SK-N-SH (cell line): ENCODE measurements at regions not wholly inside any gene's neighbourhood (a gene's known extent, or its start where the extent isn't known, plus 50 kb on each side); places are given as distances from the start of the nearest gene placed in this dataset.

Source experiments
- CTCF ChIA-PET: fragments of 300-600, 350-600 bp; formaldehyde crosslinking; extraction: SDS; loops from one replicate; lab custom pipeline; 2021; lab: Yijun Ruan, JAX
- POLR2A ChIA-PET: fragments of 350-600 bp; sonication (Branson Sonifier 250); formaldehyde crosslinking; extraction: SDS; loops from one replicate; lab custom pipeline; 2020; ENCODE audit warnings: antibody characterized with exemption, inconsistent platforms; lab: Yijun Ruan, JAX
- DNase-seq: peaks from one replicate; pipeline ENCODE4 v3.0.0; 2012
- H2AFZ ChIP-seq: fragments of 200-600 bp; sonication (generic); 2 replicates; pipeline ENCODE4 v1.8.1; 2016; ENCODE audit warnings: antibody characterized with exemption, mild to moderate bottlenecking, low read depth
- H3F3A ChIP-seq: fragments of 200-600 bp; sonication (generic); replicated peaks from 2 replicates; pipeline ENCODE3; 2016; ENCODE audit warnings: antibody characterized with exemption, mild to moderate bottlenecking; ENCODE audit not compliant: insufficient read depth
- H3K27ac ChIP-seq, 2 experiments: fragments of 200-500 bp in 1 of 2; fragments of 200-600 bp in 1 of 2; sonication (Bioruptor generic) in 1 of 2; sonication (generic), shearing (Covaris generic) in 1 of 2; 2 replicates each; pipeline versions ENCODE4 v1.5.1 to v1.6.1; 2014 to 2016; ENCODE audit warnings: low read depth in 2 of 2, inconsistent platforms in 1 of 2, low read length in 1 of 2, mild to moderate bottlenecking in 1 of 2, mixed read lengths in 1 of 2
- H3K27me3 ChIP-seq: fragments of 200-600 bp; sonication (generic), shearing (Covaris generic); 2 replicates; pipeline ENCODE4 v1.6.1; 2016; ENCODE audit warnings: mixed run types; ENCODE audit not compliant: insufficient read depth
- H3K36me3 ChIP-seq, 2 experiments: fragments of 200-500 bp in 1 of 2; fragments of 200-600 bp in 1 of 2; sonication (Bioruptor generic) in 1 of 2; sonication (generic) in 1 of 2; replicated peaks in 1 of 2; 2 replicates each; pipeline versions ENCODE3 to v1.5.1; 2014 to 2016; ENCODE audit warnings: low read length in 1 of 2, mild to moderate bottlenecking in 1 of 2; ENCODE audit not compliant: insufficient read depth in 2 of 2, control insufficient read depth in 1 of 2
- H3K4me1 ChIP-seq, 2 experiments: fragments of 200-500 bp in 1 of 2; fragments of 200-600 bp in 1 of 2; sonication (Bioruptor generic) in 1 of 2; sonication (generic), shearing (Covaris generic) in 1 of 2; 2 replicates each; pipeline versions ENCODE4 v1.5.1 to v1.6.1; 2014 to 2016; ENCODE audit warnings: low read depth in 1 of 2, low read length in 1 of 2, mixed run types in 1 of 2; ENCODE audit not compliant: insufficient read depth in 2 of 2, control insufficient read depth in 1 of 2
- H3K4me2 ChIP-seq: fragments of 200-600 bp; sonication (generic), shearing (Covaris generic); 2 replicates; pipeline ENCODE4 v1.6.1; 2017; ENCODE audit warnings: mixed run types
- H3K4me3 ChIP-seq, 2 experiments: fragments of 200-500 bp in 1 of 2; fragments of 200-600 bp in 1 of 2; sonication (Bioruptor generic) in 1 of 2; sonication (generic), shearing (Covaris generic) in 1 of 2; 2 replicates each; pipeline versions ENCODE4 v1.5.1 to v1.8.1; 2014 to 2016; ENCODE audit warnings: low read depth in 2 of 2, inconsistent platforms in 1 of 2, low read length in 1 of 2, mild to moderate bottlenecking in 1 of 2, mixed read lengths in 1 of 2, moderate library complexity in 1 of 2
- H3K79me2 ChIP-seq: fragments of 200-600 bp; sonication (generic); 2 replicates; pipeline ENCODE4 v1.8.1; 2017; ENCODE audit warnings: mild to moderate bottlenecking; ENCODE audit not compliant: insufficient read depth
- H3K9ac ChIP-seq: fragments of 200-600 bp; sonication (generic); 2 replicates; pipeline ENCODE4 v1.6.1; 2017; ENCODE audit warnings: mixed run types
- H3K9me2 ChIP-seq: fragments of 200-600 bp; sonication (generic); 2 replicates; pipeline ENCODE4 v1.6.1; 2017; ENCODE audit warnings: mixed run types
- H3K9me3 ChIP-seq: fragments of 200-600 bp; sonication (generic); 2 replicates; pipeline ENCODE4 v1.6.1; 2017; ENCODE audit warnings: mixed run types, mild to moderate bottlenecking, moderate library complexity
- H4K20me1 ChIP-seq: fragments of 200-600 bp; sonication (generic); 2 replicates; pipeline ENCODE4 v1.6.1; 2017; ENCODE audit warnings: mild to moderate bottlenecking, mixed run types; ENCODE audit not compliant: insufficient read depth
- CHD2 ChIP-seq: fragments of 150-350 bp; IDR thresholded peaks from 2 replicates; pipeline ENCODE4 v1.6.1; 2018; ENCODE audit warnings: low read length; ENCODE audit not compliant: partially characterized antibody
- ELF1 ChIP-seq: IDR thresholded peaks from 2 replicates; pipeline ENCODE4 v1.4.0; 2012
- EP300 ChIP-seq, 2 experiments: IDR thresholded peaks; 2 replicates each; pipeline versions ENCODE4 v1.4.0 to v1.6.1; 2012; ENCODE audit warnings: borderline replicate concordance in 1 of 2, low read depth in 1 of 2, low read length in 1 of 2
- GABPA ChIP-seq: IDR thresholded peaks from 2 replicates; pipeline ENCODE4 v1.4.0; 2012; ENCODE audit warnings: low read depth, mild to moderate bottlenecking
- GATA2 ChIP-seq: sonication (generic); formaldehyde crosslinking; IDR thresholded peaks from 2 replicates; pipeline ENCODE4 v1.5.0; 2020; ENCODE audit warnings: mild to moderate bottlenecking, missing genetic modification reagents
- MEF2A ChIP-seq: IDR thresholded peaks from 2 replicates; pipeline ENCODE4 v1.4.0; 2012; ENCODE audit warnings: low read depth, borderline replicate concordance
- NFIC ChIP-seq: IDR thresholded peaks from 2 replicates; pipeline ENCODE4 v1.4.0; 2012; ENCODE audit warnings: borderline replicate concordance
- NRF1 ChIP-seq: IDR thresholded peaks from 2 replicates; pipeline ENCODE4 v1.6.1; 2012; ENCODE audit warnings: low read depth, mild to moderate bottlenecking, low read length
- POLR2AphosphoS5 ChIP-seq: IDR thresholded peaks from 2 replicates; pipeline ENCODE4 v1.6.1; 2012; ENCODE audit warnings: low read depth, low read length
- RXRA ChIP-seq: IDR thresholded peaks from 2 replicates; pipeline ENCODE4 v1.4.0; 2012; ENCODE audit warnings: low read depth, mild to moderate bottlenecking, borderline replicate concordance
- SIN3A ChIP-seq: IDR thresholded peaks from 2 replicates; pipeline ENCODE4 v1.6.1; 2012; ENCODE audit warnings: low read depth, mild to moderate bottlenecking, low read length, moderate library complexity, borderline replicate concordance
- TAF1 ChIP-seq: IDR thresholded peaks from 2 replicates; pipeline ENCODE4 v1.6.1; 2012; ENCODE audit warnings: low read depth, mild to moderate bottlenecking, low read length, moderate library complexity, borderline replicate concordance
- TEAD4 ChIP-seq: IDR thresholded peaks from 2 replicates; pipeline ENCODE4 v1.4.0; 2012; ENCODE audit warnings: mild to moderate bottlenecking, borderline replicate concordance; ENCODE audit not compliant: insufficient read depth
- USF2 ChIP-seq: fragments of 150-350 bp; IDR thresholded peaks from 2 replicates; pipeline ENCODE4 v1.6.1; 2017; ENCODE audit warnings: antibody characterized with exemption, low read length, low read depth, borderline replicate concordance
- YY1 ChIP-seq: IDR thresholded peaks from 2 replicates; pipeline ENCODE4 v1.4.0; 2012; ENCODE audit warnings: low read depth, mild to moderate bottlenecking
- WGBS: methylation state at CpG from one replicate; pipeline ENCODE4 v1.1.6; 2017; ENCODE audit warnings: low lambda C conversion rate; 5-methylcytosine and 5-hydroxymethylcytosine counted together
- TF ChIP-seq, protein P1 (sequence below): IDR thresholded peaks from 2 replicates; pipeline ENCODE4 v1.4.0; 2012; ENCODE audit warnings: low read depth

GRCh38 chr14:34036319-34036766 is 85.5 kb upstream of the EGLN3 start:
- no peaks in the 10 kb centered on the region for H3K36me3 ChIP-seq
- H3K4me2 ChIP-seq: no peak overlapping the region
- H3F3A ChIP-seq: no peaks in the 10 kb centered on the region
- WGBS: 79% methylated on average over 2 of the region's 2 CpGs
- ChIA-PET POLR2A (no interaction called here), CTCF (interaction anchor here (1.4 to 1.5 kb wide), 2 partner anchors 23 to 25 kb away, joined by 3 read pairs; no protein-coding TSS in a partner anchor)
- no peak overlapping the region for H3K9ac ChIP-seq
- peaks cover 0 to 11% of the 10 kb centered on the region in 2 experiments; a peak in 1 of 4 replicates for H3K4me1 ChIP-seq
- H3K4me3 ChIP-seq: no peak overlapping the region
- H3K79me2 ChIP-seq: no peaks in the 10 kb centered on the region
- H4K20me1 ChIP-seq: no peaks in the 10 kb centered on the region
- no peaks in the 10 kb centered on the region for H3K9me2 ChIP-seq
- H3K9me3 ChIP-seq: no peaks in the 10 kb centered on the region
- TF ChIP-seq CHD2 (no peak), TAF1 (no peak), RXRA (no peak), POLR2AphosphoS5 (no peak), EP300 (IDR thresholded peaks at IDR 0.05; ENCODE audit: borderline replicate concordance in 1 of 2, low read depth in 1 of 2, low read length in 1 of 2) (no peak), USF2 (no peak), TEAD4 (no peak), MEF2A (no peak), ELF1 (no peak), GATA2 (CRISPR knock-in tag) (no peak)
- TF ChIP-seq, protein P1, sequence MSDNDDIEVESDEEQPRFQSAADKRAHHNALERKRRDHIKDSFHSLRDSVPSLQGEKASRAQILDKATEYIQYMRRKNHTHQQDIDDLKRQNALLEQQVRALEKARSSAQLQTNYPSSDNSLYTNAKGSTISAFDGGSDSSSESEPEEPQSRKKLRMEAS: no peak
- DNase-seq: no peak
- no peak overlapping the region for H2AFZ ChIP-seq
- H3K27me3 ChIP-seq: no peaks in the 10 kb centered on the region; the same call in 1 of the 2 replicates
- peak overlapping the region in 1 of 2 experiments; percentile 22; a peak in 1 of 4 replicates for H3K27ac ChIP-seq

DNA sequence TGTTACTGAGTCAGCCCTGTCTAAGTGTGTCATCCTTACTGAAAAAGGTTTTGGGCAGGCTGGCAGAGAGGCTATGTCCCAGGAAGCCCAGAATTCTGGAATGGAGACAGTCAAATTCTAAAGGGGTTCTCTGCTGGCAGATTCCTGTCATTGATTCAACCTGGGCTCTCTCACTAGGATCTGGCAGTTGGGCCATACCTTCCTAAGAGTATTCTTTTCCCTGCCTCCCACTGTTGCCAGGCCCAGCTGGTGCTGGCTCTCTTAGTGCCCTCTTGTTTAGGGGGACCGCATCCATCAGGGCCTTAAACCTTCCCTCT is 85.0 kb upstream of the EGLN3 start:
- no peak overlapping the region for H2AFZ ChIP-seq
- TF ChIP-seq USF2: no peak
- no peak for TF ChIP-seq SIN3A
- TF ChIP-seq GABPA: no peak
- TF ChIP-seq GATA2 (CRISPR knock-in tag): no peak
- TF ChIP-seq ELF1: no peak
- no peak for TF ChIP-seq NRF1
- no peak for TF ChIP-seq NFIC
- TF ChIP-seq YY1: no peak
- no peak for TF ChIP-seq EP300 (IDR thresholded peaks at IDR 0.05; ENCODE audit: borderline replicate concordance in 1 of 2, low read depth in 1 of 2, low read length in 1 of 2)
- H3K4me3 ChIP-seq: no peak overlapping the region
- no peaks in the 10 kb centered on the region for H3K9me3 ChIP-seq
- CTCF ChIA-PET: interaction anchor here (1.4 to 2.4 kb wide), 3 partner anchors 24 to 195 kb away, joined by 3 to 7 read pairs (median 3); no protein-coding TSS in a partner anchor
- H3K9ac ChIP-seq: no peak overlapping the region
- H3K4me1 ChIP-seq: peaks cover 0 to 14% of the 10 kb centered on the region in 2 experiments; a peak in 1 of 4 replicates
- POLR2A ChIA-PET: no interaction called here
- H3K36me3 ChIP-seq: no peaks in the 10 kb centered on the region
- DNase-seq: no peak
- H3K79me2 ChIP-seq: no peaks in the 10 kb centered on the region
- no peaks in the 10 kb centered on the region for H3F3A ChIP-seq
- no peaks in the 10 kb centered on the region; the same call in 1 of the 2 replicates for H3K27me3 ChIP-seq
- no peaks in the 10 kb centered on the region for H4K20me1 ChIP-seq
- 67% methylated on average over 1 of the region's 1 CpG for WGBS
- no peaks in the 10 kb centered on the region for H3K9me2 ChIP-seq
- peak overlapping the region in 1 of 2 experiments; percentile 22; a peak in 1 of 4 replicates for H3K27ac ChIP-seq
- H3K4me2 ChIP-seq: no peak overlapping the region
